DMS114 treated with DMSO at 0.1 percent for 48 hours (cell line): ENCODE measurements at regions not wholly inside any gene's neighbourhood (a gene's known extent, or its start where the extent isn't known, plus 50 kb on each side); places are given as distances from the start of the nearest gene placed in this dataset.
A peak's percentile ranks its signal among the peaks of the same experiment; 100 is the strongest.

Experiments used
- DNase-seq: peaks from one replicate; lab custom pipeline; 2025; ENCODE audit not compliant: unreplicated experiment; lab: John Stamatoyannopoulos, UW

DNA sequence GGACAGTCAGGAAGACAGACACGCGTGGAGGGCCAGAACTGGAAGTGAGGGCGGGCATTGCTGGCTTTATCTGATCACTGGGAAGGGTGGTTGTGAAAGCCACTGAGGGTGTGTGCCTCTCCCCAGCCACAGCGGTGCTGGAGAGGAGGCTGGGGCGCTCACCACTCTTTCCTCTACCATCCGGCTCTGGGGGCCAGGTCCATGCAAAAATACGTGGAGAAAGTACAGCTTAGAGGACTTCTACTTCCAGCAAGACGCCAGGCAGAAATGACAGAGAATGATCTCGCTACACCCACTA lies 148.8 kb upstream of the RPS6KA2 start:
- no peak for DNase-seq

DNA sequence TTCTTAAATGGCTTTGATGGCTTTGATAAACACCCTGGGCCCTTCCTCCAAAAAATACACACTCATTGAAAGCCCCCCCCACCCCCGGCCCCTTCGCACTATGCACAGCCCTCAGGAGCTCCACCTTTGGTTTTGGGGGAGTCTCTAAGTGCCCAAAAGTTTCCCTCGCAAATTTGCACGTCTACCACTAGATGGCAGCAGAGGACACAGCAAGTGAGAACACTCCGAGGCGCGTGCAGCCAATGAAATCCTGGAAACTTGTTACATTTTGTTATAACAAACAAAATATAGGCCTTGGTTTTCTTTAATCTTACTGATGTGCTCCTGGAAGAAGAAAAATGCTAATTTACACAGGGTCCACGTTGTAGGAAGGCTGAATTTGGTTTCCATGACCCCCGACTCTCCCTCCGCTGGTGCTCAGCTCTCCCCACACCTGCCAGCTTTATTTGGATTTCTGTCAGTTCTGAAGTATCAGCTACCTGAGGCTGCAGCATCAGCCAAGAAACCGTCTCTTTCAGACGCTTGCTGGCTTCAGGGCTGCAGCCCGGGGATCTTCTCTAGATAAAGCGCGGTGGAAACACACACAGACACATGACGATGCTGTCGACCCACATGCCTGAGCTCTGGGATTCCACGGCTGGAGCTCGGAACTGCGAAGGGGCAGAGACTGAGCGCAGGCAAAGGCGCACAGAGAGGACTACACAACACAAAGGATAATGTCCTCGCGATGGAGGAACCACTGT lies 148.3 kb upstream of the RPS6KA2 start:
- peak; percentile 16 for DNase-seq

DNA sequence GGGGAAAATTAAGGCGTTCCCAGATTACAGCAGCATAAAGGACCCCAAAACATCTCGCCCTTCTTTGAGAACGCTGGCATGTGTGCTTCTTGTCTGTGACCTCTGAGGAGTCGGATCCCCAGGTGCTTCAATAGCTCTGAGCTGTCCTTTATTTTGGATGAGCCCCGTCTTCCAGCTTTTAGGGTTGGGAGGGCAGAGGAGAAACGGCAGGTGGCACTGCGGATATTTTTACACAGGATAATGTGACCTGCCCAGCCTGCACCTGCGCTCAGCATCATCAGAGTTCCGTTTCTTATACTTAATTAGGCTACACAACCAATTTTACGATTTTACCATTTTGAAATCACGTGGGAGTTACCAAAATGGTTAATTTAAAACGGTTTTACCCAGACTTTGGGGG lies 147.7 kb upstream of the RPS6KA2 start:
- no peak for DNase-seq

DNA sequence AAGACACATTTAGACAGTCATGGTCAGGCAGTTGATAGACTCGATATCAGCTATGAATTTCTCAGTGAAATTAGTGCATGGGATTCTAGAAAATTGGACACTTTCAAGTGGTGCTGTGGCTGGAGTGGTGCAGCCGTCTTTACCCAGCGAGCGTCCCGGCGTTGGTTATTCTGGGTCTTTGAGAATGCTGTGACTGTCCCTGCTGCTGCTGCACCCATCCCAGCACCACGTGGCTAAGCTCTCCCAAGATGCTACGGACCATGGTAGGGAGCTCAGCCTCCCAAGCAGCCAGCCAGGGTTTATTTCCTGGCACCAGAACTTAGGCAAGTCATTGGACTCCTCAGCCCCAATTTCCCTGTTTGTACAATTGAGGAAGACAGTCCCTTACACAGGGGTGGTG lies 147.2 kb upstream of the RPS6KA2 start:
- DNase-seq, result no peak

DNA sequence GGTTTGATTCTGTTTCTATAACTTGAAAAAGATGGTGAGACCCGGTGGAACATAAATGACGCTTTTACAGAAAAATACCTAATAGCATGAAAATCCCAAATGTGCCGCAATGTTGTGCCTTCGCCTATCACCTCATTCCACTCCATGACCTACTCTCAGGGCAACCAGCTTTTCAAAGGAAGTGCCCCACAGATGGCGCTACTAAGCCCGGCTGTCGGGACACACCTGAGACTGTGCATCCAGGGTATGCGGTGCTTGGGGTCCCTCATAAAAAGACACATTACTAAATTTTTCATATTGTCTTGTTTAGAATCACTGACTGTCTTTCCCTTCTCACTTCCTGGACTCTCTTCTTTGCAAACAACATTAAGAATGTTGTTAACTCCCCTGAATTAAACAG lies 145.5 kb upstream of the RPS6KA2 start:
- no peak for DNase-seq

DNA sequence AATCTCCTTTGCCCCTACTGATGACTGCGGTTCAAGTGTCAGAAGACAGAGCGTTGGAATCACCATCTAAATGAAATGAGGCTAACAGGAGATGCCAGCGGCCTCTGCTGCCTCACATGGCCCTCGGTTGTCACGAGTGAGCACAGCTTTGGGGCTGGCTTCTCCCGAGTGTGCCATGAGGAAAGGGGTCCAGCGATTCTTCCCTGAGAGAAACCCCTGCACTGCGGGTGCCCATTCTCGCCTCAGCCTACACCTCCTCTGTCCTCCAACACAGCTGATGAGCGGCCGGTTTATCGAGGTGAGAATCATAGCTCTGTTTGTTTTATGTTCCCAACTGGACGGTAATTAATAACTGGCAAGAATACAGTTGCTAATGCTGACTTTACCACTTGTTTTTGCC lies 144.7 kb upstream of the RPS6KA2 start:
- DNase-seq, result no peak

DNA sequence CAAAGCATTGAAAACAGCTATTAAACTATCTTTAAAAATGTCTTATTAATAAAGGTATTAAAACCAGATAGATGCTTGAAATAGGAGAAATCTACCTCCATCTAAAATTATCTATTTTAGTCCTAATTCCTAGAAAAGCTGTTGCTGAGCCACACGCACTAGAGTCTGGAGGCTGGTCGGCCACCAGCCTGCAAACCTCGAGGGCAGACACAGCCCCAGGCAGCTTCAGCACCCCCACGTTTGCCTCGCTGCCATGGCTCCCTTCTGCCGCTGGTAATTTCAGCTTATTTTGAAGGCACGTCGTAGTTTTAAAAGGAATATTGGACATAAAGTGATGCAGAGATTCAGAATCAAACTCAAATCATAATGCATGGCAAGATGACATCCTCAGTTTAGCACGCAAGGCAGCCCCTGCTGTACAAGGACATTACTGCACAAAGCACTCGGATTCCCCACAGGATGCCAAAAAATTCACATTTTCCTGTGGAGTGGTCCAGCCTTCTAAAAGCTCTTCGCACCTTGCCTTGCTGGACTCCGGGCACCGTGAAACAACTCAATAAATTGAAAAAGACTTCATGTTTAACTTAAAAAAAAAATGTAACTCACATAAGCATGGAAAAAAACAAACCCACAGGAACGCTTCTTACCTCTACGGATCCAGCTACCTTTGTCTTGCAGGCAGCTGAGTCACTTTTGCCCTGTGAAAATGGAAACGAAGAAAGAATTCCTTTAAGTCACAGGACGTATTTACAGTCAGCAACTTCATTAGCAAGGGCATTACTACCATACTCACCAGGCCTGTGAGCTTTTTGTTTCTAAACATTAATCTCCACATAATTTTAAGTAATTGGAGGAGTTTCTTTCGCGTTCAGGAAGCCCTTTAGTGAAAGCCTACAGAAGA lies 143.4 kb upstream of the RPS6KA2 start:
- DNase-seq, result no peak

DNA sequence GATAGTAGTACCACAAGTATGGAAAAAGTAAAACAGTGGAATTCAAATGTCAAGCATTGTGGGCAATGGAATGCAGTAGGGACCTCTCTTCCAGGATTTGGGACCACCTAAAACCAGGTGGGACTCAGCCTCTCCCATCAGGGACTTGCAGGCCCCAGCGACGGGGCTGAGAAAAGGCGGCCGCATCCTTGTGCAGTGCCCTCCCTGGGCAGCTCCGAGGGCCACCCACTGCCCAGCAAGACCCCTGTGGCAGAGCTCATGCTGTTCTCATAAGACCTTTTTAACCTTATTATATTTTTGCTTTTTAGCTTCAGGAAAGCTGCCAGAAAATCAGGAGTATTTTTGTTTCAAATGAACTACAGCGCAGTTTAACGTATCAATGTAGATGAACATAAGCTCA lies 142.6 kb upstream of the RPS6KA2 start:
- DNase-seq, result no peak

DNA sequence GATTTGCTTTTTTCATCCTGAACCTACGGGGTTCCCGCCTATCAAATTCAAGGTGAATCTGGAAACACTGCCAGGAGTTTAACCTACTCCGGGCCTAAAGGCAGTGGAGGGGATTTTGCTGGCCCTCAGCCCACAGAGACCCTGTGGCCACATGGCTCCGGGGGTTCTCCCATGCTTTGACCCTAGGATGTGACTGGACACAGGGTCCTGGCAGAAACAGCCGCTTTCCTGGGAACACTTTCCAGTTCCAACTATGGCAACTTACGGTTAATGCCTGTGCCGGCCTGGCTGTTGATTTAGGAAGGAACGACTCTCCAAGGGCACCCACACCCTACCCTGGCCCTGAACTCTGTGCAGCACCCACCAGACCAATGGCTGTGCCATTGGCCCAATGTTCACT lies 141.7 kb upstream of the RPS6KA2 start:
- DNase-seq, result no peak

DNA sequence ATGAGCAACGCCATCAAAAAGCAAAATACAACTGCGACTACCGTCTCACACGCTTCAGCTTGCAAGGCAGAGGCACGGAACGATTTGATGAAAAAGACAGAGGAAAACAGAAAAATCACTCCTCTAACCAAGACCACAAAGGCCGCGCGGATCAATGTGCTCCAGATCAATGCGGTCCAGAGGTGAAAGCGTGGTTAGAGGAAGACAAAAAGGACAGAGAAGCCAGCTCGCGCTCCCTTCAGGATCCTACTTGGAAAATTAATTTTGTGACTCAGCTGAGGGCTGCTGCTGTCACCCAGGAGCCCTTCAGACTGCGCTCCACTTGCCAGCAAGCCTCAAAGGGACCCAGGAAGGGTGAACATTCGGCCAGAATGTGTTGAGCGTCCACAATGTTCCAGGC lies 140.2 kb upstream of the RPS6KA2 start:
- DNase-seq, result no peak

DNA sequence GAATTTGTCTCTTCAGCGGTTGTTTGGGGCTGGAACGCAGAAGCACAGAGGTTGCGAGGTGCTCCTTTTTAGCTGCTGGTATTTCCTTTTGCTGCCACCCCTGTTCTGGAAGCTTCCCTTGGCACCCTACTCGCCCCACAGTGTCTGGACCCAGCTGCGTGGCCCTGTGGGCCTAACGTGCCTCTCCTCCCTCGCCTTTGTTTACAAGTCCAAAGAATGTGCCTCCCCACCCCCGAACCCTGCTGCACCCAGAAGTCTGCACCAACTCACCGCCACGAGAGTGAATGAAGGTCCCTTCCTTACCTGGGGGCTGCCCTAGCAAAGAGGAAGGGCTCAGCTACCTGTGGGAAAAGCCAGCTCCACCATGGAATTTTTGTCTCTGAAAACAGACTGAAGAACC lies 139.7 kb upstream of the RPS6KA2 start:
- DNase-seq, result no peak

DNA sequence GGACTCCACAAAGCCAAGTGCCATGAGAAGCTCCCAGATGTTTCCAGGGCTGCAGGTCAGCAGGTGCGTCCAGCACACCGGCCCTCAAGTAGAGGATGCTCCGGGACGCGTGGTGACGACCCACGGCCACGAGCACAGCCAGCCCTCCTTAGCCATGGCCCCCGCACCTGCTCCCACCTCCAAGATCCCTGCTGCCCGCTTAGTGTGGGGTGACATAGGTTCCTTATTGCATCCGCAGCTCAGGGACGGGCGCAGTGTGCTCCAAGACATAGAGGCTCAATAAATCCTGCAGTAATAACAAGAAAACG lies 138.1 kb upstream of the RPS6KA2 start:
- no peak for DNase-seq

DNA sequence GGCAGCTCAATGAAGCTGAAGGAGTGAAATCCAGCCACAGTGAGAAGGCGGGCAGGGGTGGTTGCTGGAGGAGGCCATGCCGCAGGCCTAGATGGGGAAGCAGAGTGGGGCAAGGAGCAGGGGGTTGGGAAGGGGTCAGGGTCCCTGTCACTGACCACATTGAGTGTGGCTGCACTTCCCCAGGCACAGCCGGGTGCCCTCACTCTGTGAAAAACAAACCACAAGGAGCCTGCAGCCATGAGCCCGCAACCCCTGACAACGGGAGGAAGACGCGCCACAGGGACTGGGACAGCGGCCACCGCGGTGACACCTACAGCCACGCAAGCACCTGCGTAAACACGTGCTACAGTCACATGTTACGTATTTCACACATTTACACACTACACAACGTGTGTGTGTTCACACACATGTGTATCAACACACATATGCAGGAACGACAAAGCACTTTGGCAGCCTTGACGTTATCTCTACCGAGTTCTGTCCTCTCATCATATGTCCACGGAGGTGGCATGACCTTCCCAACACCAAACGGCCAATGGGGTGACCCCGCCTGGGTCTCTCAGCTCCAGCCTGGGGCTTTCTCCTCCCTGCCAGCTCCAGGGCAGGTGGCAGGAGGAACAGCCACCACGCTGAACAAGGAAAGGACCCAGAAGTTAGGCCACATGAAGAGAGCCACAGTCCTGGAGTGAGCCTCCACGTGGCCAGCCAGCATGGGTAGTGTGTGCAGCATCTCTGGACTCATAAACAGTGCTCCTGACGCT lies 137.6 kb upstream of the RPS6KA2 start:
- no peak for DNase-seq

DNA sequence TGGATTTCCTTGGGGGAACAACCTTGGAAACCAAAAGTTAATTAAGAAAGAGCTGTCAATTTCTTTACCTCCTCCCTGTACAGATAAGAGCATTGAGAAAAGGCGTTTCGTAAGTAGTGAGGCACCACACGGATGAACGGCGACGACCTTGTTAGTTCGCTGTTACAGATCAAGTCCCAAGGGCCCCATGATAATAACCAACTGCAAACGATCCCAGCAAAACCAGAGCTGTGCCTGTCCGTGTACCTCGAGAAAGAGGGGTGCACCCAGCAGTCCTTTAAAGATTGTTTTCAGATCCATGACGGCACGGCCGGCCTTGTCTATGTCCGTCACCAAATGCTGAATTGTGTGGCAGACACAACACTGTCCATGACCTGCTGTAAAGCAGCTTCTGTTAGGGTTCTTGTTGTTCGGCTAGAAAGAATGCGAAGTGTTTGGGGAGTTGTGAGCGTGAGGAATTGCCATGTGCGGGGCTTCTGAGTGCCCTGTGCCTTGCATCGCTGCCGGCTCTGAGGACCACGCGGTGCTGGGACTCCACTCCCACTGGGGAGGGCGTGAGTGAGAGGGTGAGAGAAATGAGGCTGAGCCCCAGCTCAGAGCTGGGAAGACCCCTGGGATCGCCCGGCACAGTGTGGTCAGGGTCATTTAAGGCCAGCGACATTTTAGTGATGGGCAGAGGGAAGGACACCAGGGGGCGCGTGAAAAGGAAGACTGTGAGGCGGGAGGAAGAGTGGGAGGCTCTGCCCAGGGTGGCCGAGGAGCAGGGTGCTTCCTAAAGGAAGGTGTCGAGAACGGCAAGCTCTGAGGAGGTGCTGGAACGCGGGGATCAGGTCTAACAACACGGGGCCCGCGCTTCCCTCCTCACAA lies 136.8 kb upstream of the RPS6KA2 start:
- no peak for DNase-seq

DNA sequence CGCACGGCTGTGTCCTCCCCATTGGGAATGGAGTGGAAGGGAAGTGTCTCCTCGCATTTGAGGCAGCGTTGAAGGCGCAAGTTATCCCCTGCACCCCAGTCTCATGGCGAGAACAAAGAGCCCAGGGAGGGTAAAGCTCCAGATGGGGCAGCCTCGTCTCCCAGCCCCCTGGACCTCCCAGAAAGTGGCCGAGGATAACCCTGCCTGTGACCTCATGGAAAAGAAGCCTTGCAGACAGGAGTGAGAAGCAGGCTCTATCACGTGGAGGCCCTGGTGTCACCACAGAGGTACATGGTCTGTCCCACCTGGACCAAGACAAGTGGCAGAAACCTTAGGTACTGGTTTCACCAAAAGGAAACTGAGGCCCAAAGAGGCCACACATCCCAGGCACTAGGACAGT lies 134.8 kb upstream of the RPS6KA2 start:
- DNase-seq, result no peak

DNA sequence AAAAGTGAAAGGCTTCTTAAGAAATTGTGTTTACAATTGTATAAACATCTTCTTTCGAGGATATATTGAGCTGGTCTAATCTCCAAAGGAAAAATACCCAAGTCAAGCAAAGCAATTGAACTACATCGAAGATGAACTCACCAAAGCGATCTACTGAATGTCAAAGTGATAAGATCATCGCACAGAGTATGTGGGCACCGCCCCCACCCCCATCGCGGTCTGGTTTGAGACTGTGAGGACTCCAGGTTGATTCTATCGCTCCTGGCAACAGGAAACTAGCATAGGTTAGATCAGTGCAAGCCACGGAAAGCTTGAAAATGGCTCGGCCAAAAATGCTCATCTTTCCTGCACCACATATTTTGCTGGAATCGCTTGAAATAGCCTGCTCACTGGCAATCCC lies 133.2 kb upstream of the RPS6KA2 start:
- no peak for DNase-seq

DNA sequence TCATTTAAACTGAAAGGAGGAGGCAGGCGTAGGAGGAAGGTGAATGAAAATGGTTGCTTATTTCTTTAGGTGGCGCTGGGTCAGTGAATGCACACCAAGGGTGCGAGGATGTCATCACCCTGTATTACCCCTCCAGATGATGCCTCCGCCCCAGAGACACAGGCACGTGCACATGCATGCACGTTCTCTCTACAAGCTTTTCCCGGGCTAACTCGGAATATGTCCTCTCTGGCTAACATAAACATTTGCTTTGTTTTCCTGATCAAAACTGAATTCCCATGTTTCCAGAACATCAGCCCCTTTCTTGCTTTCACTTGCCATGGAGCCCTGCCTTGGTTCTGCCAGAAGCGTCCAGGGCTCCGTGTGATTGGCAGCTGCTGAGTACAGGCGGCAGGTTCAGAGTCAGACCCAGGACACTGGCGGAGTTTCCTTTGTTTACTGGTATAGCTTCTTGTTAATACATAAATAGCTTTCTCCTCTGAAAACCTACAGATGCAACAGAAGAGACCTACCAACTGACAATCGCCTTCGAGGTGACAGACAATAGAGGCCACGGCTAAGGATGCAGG lies 131.2 kb upstream of the RPS6KA2 start:
- no peak for DNase-seq

DNA sequence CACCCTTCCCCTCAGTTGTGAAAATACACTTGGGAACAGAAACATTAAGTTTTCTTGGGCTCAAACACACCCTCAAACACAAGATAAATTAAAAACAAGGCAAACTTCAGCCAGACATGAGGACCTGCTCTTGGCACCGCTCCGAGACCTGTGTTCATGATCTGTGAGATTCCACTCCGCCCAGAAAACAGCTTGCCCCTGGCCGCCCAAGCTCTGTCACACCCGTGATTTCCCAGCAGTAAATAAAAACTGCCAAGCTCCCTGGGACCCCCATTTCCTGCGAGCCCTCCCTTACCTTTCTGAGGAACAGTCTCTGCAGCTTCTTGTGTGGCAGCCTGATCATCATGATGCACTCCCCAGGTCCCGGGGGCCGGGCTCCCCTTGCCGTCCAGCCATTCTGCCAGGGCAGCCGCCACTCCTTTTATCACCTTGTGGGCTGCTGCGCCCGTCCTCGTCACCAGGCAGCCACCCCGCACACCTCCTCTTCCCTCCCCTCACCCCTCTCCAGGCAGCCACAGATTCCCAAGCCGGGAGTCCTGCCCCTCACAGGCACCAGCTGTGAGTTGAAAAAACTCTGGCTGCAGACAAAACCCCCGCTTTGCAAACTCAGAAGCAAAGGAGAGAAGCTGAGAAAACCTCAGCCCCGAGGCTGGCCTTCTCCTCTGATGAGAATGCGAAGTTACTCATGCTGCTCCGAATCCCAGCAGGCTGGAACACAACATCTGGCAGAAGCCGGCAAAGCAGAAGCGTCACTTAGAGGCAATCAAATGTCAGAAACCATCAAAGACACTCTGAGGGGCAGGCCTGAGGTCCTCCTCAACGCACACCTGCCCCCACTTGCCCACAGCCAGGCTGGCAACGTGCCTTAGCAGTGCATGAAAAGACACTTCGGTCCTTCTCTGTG lies 130.4 kb upstream of the RPS6KA2 start:
- DNase-seq, result no peak

DNA sequence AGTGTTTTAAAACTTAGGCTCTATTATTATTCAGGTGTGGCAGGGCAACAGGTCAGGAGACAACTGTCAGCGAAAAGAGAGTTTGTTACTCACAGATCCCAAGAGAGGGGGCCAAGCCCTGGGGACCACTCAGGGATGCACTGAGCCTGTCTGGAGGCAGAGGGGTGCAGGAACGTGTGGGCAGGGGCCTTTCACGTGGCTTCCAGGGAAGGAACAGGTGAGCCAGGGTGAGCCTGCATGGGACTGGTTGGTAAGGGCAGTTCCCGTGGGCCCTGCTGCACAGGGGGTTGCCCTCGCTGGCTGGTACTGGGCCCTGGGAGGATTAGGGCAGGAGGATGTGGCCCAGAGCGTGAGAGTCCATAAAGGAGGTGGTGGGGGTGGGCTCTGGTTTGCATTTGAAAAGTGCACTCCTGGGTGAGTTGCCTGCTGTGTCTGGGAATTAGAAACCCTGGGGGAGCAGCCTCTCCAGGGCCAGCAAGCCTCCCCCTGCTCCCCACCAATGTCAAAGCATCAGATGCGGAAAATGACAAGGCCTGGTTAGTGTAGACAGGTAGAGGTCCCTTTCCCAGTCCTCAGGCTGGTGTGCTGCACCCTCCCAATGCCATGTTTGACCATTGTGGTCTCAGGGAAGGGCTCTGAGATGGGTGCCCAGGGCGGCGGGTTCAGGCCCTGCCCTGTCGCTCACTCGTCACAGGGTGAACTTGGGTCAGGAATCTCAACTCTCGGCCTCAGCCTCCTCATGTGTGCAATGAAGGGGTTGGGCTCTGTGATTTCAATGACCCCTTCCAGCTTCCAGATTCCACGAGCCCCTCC lies 127.4 kb upstream of the RPS6KA2 start:
- DNase-seq, result no peak
